Testis (tissue), 2 donors: ENCODE measurements at regions not wholly inside any gene's neighbourhood (a gene's known extent, or its start where the extent isn't known, plus 50 kb on each side); places are given as distances from the start of the nearest gene placed in this dataset.

Experiments used
- CTCF ChIP-seq, 3 experiments: fragments of 450-650 bp in 2 of 3; fragments of 200-600 bp in 1 of 3; sonication (generic) in 1 of 3; IDR thresholded peaks; one replicate each; pipeline ENCODE4 v1.5.1; 2016 to 2019; ENCODE audit warnings: antibody characterized with exemption in 3 of 3, mild to moderate bottlenecking in 2 of 3, moderate library complexity in 1 of 3
- POLR2A ChIP-seq: fragments of 450-650 bp; IDR thresholded peaks from one replicate; pipeline ENCODE4 v1.6.1; 2017; ENCODE audit warnings: antibody characterized with exemption, mild to moderate bottlenecking, moderate library complexity

GRCh38 chr15:62280625-62281024, 115.5 kb upstream of the C2CD4B start:
- TF ChIP-seq CTCF (IDR thresholded peaks at IDR 0.05) (no peak), POLR2A (no peak)
